NCI-H1930 (cell line): ENCODE measurements at regions not wholly inside any gene's neighbourhood (a gene's known extent, or its start where the extent isn't known, plus 50 kb on each side); places are given as distances from the start of the nearest gene placed in this dataset.

Experiments used
- DNase-seq, 2 experiments: peaks; one replicate each; lab custom pipeline; 2025; lab: John Stamatoyannopoulos, UW

GRCh38 chr10:43818687-43819086 is 170.0 kb upstream of the ZNF32 start:
- DNase-seq, result no peak

GRCh38 chr10:43817368-43817767 is 168.7 kb upstream of the ZNF32 start:
- DNase-seq, result no peak

- DNase-seq, result no peak
Observed at GRCh38 chr10:43816351-43817321, 168.0 kb upstream of the ZNF32 start.

DNA sequence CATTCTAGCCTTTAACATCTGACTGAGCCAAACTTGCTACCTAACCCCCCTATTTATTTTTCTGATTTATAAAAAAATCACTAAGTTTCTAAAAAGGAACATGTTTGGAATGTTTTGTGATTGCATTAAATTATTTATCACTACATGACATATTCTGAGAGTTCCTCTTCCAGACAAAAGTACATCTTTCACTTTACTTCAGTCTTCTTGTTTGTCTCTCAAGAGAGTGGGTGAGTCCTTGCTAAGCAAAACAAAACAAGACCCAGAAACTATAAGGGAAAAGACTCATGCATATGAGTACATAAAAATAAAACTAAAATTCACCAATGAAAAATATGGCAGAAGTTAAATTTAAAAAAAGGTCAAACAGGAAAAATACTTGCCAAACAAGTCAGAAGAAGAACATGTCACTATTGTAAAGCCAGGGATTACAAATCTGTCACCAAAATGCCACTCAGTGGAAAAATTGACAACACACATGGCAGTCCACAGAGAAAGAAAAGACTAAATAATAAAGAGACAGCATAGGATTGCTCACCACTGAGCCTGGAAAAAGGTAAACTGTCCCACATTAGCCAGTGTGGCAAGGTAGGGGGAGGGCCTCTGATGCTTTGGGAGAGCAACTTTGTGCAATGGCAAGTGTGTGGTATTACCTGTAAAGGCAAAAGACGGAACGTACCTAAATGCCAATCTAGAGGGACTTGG is 166.7 kb upstream of the ZNF32 start:
- DNase-seq, result no peak

GRCh38 chr10:43814663-43815062 is 166.0 kb upstream of the ZNF32 start:
- no peak for DNase-seq

- DNase-seq, result no peak
Observed at GRCh38 chr10:43811871-43812270, 163.2 kb upstream of the ZNF32 start.

DNA sequence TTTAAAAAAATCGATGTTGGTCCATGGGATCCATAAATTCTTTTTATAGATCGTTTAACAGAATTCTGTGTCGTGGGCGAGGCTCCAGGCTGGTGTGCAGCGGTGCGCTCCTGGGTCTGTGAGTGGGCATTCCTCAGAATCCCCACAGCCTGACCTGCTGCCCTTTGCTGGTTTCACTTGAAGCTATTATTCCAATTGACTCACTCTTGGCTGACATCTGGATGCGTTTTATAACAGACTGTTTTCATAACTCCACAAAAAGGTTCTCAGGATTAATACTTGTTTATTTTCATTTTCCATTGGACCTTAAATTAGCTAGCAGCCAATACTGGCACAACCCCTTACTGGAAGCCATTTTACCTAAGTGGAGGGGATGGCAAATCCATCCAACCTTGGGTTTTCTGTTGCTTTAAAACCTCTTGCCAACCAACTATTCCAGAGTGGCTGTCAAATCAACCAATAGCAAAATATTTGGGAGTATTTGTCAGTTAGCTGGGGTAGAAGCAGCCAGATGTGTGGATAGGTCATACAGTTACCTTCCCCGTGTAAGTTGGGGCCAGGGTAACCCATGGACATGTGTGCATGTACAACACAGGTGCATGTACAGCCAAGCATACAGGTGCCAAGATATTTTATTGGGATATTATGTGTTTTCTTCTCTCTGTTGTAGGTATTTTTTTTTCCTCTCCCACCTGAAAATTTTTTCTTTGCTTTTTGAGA is 160.7 kb upstream of the ZNF32 start:
- no peak for DNase-seq

DNA sequence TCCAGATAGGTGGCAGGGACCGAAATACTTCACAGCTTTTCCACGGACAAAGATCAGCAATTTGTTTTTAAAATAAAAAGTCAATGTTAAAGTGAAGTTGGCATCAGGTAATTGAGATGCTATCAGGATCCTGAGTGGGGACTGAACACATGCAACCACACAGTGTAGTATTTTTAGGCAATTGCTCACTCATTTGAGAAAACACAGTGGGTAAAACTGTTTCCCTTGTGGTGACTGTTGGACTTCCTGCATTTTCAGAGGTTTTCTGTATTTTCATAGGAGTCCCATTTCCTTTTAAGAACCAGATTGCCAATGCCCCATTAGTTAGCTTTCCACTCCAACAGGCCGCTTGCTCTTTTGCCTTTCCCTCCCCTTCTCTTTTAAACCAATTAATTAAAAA is 159.5 kb upstream of the ZNF32 start:
- DNase-seq, result no peak

DNA sequence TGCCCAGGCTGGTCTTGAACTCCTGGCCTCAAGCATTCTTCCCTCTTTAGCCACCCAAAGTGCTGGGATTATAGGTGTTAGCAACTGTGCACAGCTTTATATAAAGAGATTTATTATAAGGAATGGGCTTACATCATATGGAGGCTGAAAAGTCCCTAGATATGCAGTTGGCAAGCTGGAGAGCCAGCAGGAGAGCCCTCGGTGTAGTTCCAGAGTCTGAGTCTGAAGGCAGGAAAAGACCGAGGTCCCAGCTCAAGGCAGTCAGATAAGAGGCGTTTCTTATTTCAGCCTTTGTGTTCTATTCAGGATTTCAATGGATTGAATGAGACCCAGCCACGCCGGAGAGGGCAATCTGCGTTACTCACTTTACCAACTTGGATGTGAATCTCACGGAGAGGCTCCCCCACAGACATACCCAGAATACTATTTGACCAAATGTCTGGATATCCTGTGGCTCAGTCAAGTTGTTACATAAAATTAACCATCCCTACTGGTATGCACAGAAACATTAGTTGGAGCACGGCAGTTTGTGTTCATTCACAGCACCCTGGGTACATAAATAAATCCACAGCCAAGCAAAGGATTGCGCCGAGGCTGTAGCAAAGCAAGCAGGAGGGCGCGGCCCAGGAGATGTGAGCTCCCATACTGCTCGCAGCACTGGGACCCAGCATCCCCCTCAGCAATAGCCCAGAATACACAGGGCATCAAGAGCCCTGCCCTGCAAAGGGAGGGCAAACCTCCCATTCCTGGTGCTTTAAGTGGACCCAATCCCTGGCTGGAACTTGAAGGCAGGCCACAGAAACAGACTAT is 158.4 kb upstream of the ZNF32 start:
- DNase-seq, result no peak

DNA sequence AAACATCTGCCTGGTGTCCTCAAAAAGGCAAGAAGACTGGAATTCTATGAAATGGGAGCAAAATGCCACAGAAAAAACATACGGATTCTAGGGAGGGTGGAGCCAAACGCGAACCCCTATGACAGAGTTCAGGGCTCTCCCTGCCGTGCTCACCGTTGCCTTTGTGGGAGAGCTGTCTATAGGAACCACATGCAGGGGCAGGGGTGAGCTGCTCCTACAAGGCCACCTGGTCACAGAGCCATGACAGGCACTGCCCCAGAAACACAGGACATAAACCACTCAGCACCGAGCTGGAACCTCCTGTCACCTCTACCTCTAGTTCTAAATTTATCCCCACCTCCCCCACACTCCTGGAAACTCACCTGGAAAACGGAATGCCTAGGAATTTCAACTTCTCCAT is 155.1 kb upstream of the ZNF32 start:
- DNase-seq, result no peak

- DNase-seq, result no peak
Observed at GRCh38 chr10:43802988-43803696, 154.5 kb upstream of the ZNF32 start.

DNA sequence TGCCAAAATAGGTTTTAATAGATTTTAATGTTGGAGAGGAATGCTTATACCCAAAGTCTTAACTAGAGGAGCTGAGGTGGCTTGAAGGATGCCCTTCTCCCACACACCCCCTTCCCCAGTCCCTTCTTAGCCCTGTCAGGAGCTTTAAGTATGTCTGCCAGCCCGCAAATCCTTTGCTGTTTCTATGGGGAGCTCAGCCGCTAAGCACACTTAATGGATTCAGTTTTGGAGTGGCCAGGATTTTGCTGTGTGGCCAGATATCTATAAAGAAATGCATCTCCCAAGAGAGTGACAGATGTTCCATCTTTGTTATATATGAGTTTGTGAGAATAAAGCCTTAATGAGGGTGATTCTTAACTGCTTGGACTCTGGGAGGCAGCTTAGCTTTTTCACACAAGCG is 152.9 kb upstream of the ZNF32 start:
- DNase-seq, result no peak

GRCh38 chr10:43801140-43801539 is 152.5 kb upstream of the ZNF32 start:
- DNase-seq, result no peak

- DNase-seq, result no peak
Observed at GRCh38 chr10:43796781-43797180, 148.1 kb upstream of the ZNF32 start.

DNA sequence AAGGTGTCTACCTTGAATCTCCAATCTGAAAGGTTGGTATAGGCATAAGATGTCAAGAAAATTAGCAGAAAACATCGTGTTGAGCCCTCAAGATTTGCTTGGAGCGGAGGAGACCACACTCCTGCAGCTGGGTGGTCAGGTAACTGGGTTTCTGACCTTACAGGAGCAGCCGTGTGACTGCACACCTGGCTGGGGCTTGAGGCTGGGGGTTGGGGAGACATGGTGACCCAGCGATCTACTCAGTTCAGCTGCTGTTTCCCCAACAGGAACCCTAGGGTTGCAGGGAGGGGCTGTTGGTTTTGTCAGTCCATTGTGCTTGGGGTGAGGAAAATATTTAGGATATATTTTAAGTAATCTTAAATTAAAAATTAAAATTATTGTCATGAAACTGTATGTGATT is 147.0 kb upstream of the ZNF32 start:
- DNase-seq, result no peak

DNA sequence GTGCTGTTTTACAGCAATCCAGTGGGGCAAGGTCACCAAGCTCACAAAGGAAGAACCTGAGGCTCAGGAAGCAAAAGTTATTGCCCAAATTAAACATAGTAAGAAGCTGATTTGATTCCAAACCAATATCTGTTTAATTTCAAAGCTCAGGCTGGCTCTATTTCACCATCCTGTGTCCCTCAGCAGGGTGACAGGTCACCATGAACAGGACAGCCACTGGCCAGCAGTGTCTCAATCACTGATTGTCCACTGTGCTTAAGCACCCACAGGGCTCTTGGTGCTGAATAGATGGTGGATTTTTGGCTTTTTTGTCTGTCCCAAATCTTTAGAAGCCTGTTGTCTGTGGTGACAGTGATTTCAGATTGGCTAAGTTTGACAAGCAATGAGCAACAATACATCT is 146.4 kb upstream of the ZNF32 start:
- DNase-seq, result no peak

GRCh38 chr10:43794181-43794815 is 145.6 kb upstream of the ZNF32 start:
- no peak for DNase-seq

DNA sequence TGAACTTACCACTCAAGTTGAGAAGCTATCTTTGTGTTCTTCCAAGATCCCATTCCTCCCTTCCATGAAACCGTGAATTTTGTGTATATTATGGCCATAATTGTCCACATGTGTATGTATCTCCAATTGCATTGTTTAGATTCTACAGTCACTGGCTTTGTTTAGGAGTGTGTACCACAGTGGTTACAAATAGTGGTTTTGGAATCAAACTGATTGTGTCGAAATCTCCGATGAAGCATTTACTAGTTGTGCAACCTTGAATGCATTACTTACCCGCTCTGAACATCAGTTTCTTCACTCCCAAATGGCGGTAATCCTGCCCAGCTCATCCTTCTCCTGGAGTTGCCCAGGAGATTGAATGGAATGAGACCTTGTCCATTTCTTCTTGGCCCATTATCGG is 145.0 kb upstream of the ZNF32 start:
- no peak for DNase-seq

DNA sequence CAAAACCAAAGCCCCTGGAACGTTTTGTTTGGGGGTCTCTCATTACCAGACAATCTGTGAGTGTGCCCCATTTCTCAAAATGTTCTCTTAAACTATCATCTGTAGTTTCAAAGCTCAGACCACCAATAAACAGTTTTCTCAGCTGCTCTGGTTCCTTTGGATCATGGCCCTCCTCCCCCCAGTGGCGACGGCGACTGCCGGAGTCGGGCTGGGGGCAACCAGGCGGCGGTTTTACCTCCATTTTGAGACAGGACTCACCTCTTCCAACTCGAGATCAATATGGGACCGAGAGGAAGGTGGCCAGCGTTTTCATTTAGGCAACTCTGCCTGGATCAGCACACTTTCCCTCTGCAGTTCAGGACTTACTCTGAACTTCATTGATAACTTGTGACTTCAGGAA is 141.5 kb upstream of the ZNF32 start:
- DNase-seq, result no peak

GRCh38 chr10:43785252-43785651 is 136.6 kb upstream of the ZNF32 start:
- no peak for DNase-seq

GRCh38 chr10:43782814-43783213 is 134.1 kb upstream of the ZNF32 start:
- DNase-seq, result no peak
